GM13976 (cell line): ENCODE measurements at regions not wholly inside any gene's neighbourhood (a gene's known extent, or its start where the extent isn't known, plus 50 kb on each side); places are given as distances from the start of the nearest gene placed in this dataset.

Experiments
- DNase-seq: peaks from one replicate; pipeline ENCODE4 v3.0.0; 2012; ENCODE audit warnings: low spot score
- in situ Hi-C: fragments of 300-500 bp; cut with MboI; formaldehyde crosslinking; loops from one replicate; pipeline ENCODE4 v1.12.0; 2022; ENCODE audit warnings: low sequenced_read_pairs, mixed read lengths, inconsistent platforms; ENCODE audit not compliant: unreplicated experiment
- TF ChIP-seq, protein P1 (sequence below): IDR thresholded peaks from 2 replicates; pipeline ENCODE4 v1.5.1; 2012; ENCODE audit warnings: borderline replicate concordance, mild to moderate bottlenecking; ENCODE audit not compliant: insufficient read depth; ENCODE audit errors: extremely low read depth, missing control alignments, control extremely low read depth

DNA sequence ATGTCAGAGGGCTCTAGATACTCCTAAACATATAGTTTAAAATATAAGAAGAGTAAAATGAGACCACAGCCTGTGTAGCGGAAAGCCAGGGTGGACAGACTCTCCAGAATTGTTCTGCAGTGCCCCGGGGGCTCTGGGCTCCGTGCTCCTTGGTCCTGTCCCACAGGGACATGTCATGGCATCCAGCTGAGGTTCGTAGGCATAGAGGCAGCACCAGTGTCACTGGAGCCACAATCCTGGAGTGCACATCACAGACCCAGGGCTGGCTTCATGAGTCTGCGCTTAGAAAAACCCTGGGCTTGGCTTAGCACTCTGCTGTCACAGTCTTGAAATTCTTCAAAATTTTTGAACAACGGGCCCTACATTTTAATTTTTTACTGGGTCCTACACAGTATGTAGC is 280.4 kb upstream of the ZNF32 start:
- TF ChIP-seq, protein P1, sequence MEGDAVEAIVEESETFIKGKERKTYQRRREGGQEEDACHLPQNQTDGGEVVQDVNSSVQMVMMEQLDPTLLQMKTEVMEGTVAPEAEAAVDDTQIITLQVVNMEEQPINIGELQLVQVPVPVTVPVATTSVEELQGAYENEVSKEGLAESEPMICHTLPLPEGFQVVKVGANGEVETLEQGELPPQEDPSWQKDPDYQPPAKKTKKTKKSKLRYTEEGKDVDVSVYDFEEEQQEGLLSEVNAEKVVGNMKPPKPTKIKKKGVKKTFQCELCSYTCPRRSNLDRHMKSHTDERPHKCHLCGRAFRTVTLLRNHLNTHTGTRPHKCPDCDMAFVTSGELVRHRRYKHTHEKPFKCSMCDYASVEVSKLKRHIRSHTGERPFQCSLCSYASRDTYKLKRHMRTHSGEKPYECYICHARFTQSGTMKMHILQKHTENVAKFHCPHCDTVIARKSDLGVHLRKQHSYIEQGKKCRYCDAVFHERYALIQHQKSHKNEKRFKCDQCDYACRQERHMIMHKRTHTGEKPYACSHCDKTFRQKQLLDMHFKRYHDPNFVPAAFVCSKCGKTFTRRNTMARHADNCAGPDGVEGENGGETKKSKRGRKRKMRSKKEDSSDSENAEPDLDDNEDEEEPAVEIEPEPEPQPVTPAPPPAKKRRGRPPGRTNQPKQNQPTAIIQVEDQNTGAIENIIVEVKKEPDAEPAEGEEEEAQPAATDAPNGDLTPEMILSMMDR: no peak
- in situ Hi-C loops: no loop called here
- DNase-seq: no peak

DNA sequence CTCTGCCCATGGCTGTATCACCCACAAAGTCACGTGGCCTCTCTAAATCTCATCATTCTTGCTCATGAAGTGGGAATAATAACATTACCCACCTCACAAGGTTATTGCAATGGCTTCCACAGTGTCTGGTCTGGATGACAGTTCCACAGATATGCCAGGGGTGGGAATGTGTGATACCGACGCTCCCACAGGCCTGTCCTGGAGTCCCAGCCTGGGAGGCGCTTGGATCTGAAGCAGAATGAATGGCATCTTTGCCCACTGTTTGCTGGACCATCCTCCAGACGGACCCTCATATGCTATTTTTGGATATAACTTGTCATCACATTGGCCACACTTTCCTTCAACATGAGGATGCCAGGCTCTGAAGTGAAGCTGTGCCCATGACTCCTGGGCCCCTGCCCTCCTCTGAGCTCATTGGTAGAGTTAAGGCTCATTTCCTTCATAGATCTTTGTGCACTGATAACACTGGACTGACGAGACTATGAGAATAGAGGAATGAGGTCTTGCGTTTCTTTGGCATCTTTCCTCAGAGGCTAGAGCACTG is 279.8 kb upstream of the ZNF32 start:
- TF ChIP-seq, protein P1: no peak
- no peak for DNase-seq
- in situ Hi-C loops: no loop called here

DNA sequence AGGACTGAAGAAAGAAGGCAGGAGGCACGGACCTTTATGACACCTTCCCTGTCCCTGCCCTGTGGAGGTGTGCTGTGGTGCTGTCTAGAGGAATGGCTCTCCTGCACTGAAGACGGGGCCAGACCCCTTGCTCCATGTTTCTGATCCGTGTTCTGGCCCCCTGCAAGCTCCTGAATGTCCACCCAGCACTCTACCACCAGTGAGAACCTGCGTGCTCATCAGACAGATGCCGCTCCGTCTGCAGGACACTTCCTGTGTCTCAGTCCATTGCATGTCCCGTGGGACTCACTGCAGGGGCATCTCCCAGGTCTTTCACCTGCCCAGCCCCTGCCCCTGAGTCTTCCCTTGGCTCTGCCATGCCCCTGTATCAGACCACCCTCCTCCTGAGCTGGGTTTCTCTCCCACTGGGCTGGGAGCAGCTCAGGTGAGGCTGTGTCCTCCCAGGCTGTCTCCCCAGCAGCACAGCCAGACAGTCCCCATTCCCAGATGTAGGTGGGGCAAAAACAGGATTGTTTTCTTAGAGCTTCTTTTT is 278.3 kb upstream of the ZNF32 start:
- no peak for DNase-seq
- in situ Hi-C loops: no loop called here
- TF ChIP-seq, protein P1: no peak

DNA sequence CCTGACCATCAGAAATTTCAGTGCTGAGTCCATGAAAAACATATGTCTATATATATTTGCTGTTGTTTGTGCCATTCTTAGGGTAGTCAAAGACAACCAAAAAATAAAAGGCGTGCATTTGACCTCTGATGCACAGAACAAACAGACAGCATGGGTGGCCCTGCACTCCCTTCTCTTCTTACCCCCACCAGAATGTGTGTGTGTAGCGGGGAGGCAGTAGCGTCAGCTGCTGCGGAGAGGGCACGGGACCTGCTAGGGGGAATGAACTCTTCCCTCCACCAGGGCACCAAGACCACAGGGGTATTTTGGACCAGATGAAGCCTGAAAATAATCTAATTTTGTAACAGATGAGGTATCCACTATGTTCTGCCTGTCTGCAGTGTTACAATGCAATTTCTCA is 277.7 kb upstream of the ZNF32 start:
- DNase-seq: no peak
- in situ Hi-C loops: no loop called here
- TF ChIP-seq, protein P1: no peak

DNA sequence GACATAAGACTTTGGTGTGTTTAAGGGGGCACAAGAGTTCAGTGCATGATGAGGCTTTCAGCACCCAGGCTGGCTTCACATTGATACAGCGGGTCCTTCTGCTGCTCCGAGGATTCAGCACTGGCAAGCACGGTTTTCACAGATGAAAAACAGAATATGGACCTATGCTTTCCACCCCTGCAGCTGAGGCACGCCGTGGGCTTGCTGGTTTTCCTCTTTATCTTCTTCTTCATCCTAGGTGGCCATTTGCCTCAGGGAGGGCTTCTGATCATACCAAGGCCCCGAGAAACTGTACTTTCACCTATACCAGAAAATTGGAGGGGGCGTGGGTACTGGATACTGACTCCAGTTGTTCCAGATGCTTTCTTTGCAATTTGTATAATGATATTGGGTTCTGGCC is 277.1 kb upstream of the ZNF32 start:
- TF ChIP-seq, protein P1: no peak
- no peak for DNase-seq
- in situ Hi-C loops: no loop called here

GRCh38 chr10:43923328-43923727 is 274.6 kb upstream of the ZNF32 start:
- DNase-seq: no peak
- TF ChIP-seq, protein P1: no peak
- in situ Hi-C loops: no loop called here
